Cardiac fibroblast (primary cell): ENCODE measurements at regions not wholly inside any gene's neighbourhood (a gene's known extent, or its start where the extent isn't known, plus 50 kb on each side); places are given as distances from the start of the nearest gene placed in this dataset.
A peak's percentile ranks its signal among the peaks of the same experiment; 100 is the strongest.

Experiments used
- DNase-seq, 2 donors: peaks; one replicate each; pipeline versions ENCODE4 v3.0.0 to v3.0.0-alpha.2; 2010; ENCODE audit warnings: low read depth in 2 of 2
- H3K4me3 ChIP-seq, 2 donors: replicated peaks in 1 of 2; 1 replicate in 1 of 2; 2 replicates in 1 of 2; pipeline ENCODE4 v1.5.1; 2011; ENCODE audit warnings: low read depth in 2 of 2, low read length in 2 of 2, mild to moderate bottlenecking in 2 of 2, moderate library complexity in 1 of 2
- CTCF ChIP-seq: IDR thresholded peaks from one replicate; pipeline ENCODE4 v1.5.1; 2011; ENCODE audit warnings: low read depth, mild to moderate bottlenecking, low read length, inconsistent platforms

- TF ChIP-seq CTCF = no peak
- no peak overlapping the region for H3K4me3 ChIP-seq
- peak in 1 of 2 donors; percentile 10 for DNase-seq
Observed at GRCh38 chr10:108567899-108568752, 1355.2 kb downstream of the XPNPEP1 start.

- H3K4me3 ChIP-seq = no peak overlapping the region
- no peak for TF ChIP-seq CTCF
- no peak for DNase-seq
Observed at GRCh38 chr10:108566316-108567107, 1356.8 kb downstream of the XPNPEP1 start.

GRCh38 chr10:108562105-108562504 is 1361.2 kb downstream of the XPNPEP1 start:
- no peak for TF ChIP-seq CTCF
- no peak overlapping the region for H3K4me3 ChIP-seq
- no peak for DNase-seq

GRCh38 chr10:108561649-108562048 is 1361.7 kb downstream of the XPNPEP1 start:
- peak; percentile 36 to 49 for DNase-seq
- TF ChIP-seq CTCF = no peak
- no peak overlapping the region for H3K4me3 ChIP-seq

- DNase-seq = no peak
- no peak for TF ChIP-seq CTCF
- no peak overlapping the region for H3K4me3 ChIP-seq
Observed at GRCh38 chr10:108560488-108560887, 1362.8 kb downstream of the XPNPEP1 start.

GRCh38 chr10:108556186-108556585 is 1367.1 kb downstream of the XPNPEP1 start:
- TF ChIP-seq CTCF = no peak
- peak; percentile 27 to 50 for DNase-seq
- H3K4me3 ChIP-seq = no peak overlapping the region
